GM20000 (cell line): ENCODE measurements at regions not wholly inside any gene's neighbourhood (a gene's known extent, or its start where the extent isn't known, plus 50 kb on each side); places are given as distances from the start of the nearest gene placed in this dataset.

Experiments used
- DNase-seq: peaks from one replicate; pipeline ENCODE4 v3.0.0; 2012; ENCODE audit warnings: low spot score
- CTCF ChIP-seq: IDR thresholded peaks from 2 replicates; pipeline ENCODE4 v1.5.1; 2012; ENCODE audit warnings: mild to moderate bottlenecking, control low read depth; ENCODE audit errors: extremely low read depth, missing control alignments

GRCh38 chr3:73762855-73763254 lies 138.1 kb upstream of the PDZRN3 start:
- no peak for TF ChIP-seq CTCF
- no peak for DNase-seq

GRCh38 chr3:73759297-73759711 lies 134.6 kb upstream of the PDZRN3 start:
- no peak for TF ChIP-seq CTCF
- DNase-seq, result no peak

GRCh38 chr3:73757536-73757935 lies 132.8 kb upstream of the PDZRN3 start:
- no peak for TF ChIP-seq CTCF
- no peak for DNase-seq

GRCh38 chr3:73753985-73754384 lies 129.2 kb upstream of the PDZRN3 start:
- DNase-seq, result no peak
- TF ChIP-seq CTCF, result no peak

GRCh38 chr3:73752338-73752737 lies 127.6 kb upstream of the PDZRN3 start:
- TF ChIP-seq CTCF, result no peak
- DNase-seq, result no peak

- no peak for TF ChIP-seq CTCF
- no peak for DNase-seq
Measured at GRCh38 chr3:73746623-73747022, 121.9 kb upstream of the PDZRN3 start.

- DNase-seq, result no peak
Measured at GRCh38 chr3:73745526-73746191, 120.9 kb upstream of the PDZRN3 start.

More at GRCh38 chr3:73745526-73746191, 120.9 kb upstream of the PDZRN3 start:
- no peak for TF ChIP-seq CTCF
